Amniotic stem cell (primary cell): ENCODE measurements at regions not wholly inside any gene's neighbourhood (a gene's known extent, or its start where the extent isn't known, plus 50 kb on each side); places are given as distances from the start of the nearest gene placed in this dataset.
"Not testable (repeated sequence)": the region's sequence is repeated elsewhere in the genome, so short reads cannot be mapped to it uniquely, and the experiment has no call there.

Source experiments
- DNase-seq: peaks from one replicate; lab custom pipeline; 2025; lab: John Stamatoyannopoulos, UW

DNA sequence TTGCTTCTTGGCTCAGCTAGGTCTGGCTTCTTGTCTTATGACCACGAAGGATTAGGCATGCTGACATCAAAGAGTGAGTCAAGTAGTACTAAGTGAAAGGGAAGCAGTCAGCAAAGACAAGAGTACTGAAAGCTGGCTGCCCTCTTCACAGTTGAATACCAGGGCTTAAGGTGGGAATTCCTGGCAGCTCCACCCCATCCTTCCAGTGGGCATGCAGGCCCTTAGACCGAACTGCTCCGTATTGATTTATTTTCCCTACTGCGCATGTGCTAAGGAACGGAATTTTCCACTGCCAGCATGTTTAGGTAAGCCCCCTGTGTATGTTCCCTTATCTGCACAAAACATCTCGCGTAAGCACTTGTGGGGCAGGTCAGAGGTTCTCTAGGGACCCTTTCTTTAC is 2320.1 kb downstream of the ARAP2 start:
- peak; percentile 24 for DNase-seq

DNA sequence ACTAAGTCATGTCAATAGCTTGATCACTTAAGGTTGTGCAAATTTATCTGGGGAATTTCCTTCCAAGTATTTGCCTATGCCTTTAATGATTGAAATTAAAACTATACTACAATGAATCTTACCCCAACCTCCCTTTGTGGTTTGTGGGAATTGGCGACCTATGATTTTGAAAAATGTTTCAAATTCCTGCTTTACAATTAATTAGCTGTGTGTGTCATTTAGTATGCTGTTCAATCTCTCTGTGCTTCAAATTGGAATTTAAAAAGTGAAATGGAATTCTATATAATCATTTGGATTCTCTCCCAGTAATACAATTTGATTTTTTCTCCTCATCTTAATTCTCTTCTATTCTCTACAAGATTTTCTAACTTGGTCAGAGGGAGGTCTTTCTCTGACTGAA is 2319.5 kb downstream of the ARAP2 start:
- no peak for DNase-seq

DNA sequence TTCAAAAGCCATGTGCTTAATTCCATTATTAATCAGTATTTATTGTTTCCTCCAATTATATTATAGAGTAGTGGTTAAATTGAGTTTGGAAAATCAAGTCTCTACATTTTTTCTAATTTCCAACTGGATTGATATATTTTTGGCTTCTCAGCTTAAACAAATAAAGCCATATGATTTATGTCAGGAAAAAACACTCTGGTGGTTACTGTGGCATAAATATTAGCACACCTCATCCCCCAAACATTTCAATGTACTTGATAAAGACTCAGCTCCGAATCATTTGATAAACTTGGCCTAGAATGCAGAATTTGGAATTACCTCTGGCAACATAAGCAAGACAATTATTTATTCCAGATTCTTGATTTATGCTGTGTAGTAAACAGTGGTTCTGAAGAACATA is 2313.8 kb downstream of the ARAP2 start:
- DNase-seq = no peak

DNA sequence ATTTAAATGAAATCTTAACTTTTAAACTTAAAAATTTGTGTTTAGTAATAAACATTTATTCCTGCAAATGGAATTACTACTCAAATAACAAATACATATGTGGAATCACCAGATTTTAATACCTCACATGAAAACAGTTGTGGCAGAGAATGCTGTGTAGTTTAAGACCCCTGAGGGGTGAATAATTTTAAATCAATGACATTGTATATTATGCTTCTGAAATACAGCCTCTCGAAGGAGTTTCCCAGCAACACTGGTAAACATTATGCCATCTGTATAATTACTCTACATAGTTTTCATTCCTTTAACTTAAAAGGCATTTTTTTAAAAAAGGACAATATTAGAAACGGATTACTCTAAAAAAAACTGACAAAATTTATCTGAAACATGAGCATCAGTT is 2313.3 kb downstream of the ARAP2 start:
- DNase-seq = no peak

DNA sequence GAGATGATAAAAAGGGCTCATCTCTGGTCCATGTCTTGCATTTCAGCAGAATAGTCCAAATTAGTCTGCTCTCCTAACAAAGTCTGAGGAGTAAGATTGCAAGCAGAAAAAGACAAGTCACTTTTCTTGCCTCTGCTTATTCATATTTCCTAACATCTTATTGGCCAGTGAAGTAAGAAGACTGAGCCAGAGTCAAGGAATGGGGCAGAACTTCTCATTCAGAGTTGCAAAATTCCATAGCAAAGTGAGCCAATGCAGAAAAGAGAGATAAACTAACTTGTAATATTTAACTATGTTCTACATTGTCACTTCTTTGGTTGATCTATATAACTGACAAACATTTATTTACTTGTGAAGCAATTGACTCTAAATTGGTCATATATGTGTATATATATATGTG is 2304.0 kb downstream of the ARAP2 start:
- no peak for DNase-seq

DNA sequence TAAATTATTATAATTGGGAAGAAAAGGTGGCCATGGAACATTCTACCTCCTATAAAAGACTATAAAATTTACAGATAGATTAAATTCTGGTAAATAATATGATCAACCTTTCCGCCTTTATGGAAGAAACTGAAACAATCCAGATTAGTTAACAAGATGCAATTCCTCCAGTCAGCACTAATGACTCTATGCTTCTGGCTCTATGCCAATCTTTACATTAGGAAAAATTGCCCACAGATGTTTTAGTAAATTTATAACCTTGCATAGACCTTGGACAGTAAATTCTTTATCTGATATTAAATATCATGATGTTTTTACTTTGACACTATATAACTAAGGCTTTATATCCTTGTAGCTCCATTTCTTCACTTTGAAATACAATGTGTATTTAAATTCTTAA is 2302.5 kb downstream of the ARAP2 start:
- DNase-seq = no peak

DNA sequence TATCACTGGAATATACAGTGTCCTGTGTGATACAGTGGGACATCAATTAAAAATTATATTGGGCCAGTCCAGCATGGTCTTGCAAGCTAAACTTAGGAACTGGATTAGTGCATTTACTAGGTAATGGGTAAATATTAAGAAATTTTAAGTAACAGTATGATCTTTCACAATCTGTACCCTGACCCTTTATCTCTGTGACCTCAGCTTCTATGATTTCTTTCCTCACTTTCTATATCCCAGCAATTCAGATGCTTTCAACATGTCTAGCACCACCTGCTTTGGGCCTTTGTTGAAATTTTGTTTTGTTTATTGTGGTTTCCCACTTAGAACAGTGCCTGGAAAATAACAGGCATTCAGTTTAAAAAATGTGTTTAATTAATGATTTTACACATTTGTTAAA is 2295.4 kb downstream of the ARAP2 start:
- DNase-seq = no peak

DNA sequence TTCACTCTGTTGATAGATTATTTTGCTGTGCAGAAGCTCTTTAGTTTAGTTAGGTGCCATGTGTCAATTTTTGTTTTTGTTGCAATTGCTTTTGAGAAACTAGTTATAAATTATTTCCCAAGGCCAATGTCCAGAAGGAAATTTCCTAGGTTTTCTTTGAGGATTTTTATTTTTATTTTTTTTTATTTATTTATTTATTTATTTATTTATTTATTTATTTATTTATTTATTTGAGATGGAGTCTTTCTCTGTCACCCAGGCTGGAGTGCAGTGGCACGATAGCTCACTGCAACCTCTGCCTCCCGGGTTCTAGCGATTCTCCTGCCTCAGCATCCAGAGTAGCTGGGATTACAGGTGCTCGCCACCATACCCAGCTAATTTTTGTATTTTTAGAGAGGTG is 2290.5 kb downstream of the ARAP2 start:
- not testable (repeated sequence) for DNase-seq

DNA sequence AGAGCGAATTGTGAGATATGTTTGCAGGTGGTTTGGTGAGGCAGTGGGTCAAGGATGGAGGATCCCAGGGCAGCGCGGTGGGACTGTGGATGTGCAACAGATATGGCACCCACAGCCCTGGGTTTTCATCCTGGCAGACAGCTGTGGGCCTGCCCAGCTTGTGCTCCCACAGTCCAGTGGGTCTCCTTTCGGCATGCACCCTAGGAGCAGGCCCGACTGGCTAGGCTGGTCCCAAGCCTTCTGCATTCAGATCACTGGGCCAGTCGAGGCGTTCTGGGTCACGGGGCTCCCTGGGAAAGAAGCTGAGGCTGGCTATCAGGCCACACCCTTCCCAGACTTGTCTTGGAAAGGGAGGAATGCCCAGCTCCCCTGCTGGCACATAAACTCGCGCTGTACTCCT is 2289.6 kb downstream of the ARAP2 start:
- no peak for DNase-seq

DNA sequence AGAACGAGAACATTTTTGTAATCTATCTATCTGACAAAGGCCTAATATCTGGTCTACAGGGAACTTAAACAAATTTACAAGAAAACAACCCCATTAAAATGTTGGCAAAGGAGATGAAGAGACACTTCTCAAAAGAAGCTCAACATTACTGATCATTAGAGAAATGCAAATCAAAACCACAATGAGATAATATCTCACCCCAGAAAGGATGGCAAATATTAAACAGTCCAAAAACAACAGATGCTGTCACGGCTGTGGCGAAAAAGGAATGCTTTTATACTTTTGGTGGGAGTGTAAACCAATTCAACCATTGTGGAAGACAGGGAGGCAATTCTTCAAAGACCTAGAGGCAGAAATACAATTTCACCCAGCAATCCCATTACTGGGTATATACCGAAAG is 2284.8 kb downstream of the ARAP2 start:
- DNase-seq = no peak

DNA sequence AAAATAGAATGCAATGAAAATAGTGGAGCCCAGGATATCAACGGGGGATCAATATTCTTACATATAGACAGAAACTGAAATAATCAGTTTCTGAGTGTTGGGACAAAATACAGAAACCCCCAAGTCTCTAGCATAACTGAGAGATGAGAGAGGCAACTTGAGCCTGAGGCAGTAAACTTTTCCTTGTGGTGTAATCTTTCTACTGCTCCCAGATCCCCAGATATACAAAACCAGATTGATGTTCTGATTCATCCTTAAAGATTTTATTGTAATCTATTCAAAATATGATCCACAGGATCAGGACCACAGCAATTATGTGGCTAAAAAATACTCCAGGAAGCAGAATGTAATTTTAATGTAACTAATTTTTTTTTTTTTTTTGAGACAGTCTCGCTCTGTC is 2282.6 kb downstream of the ARAP2 start:
- DNase-seq = peak; percentile 35

DNA sequence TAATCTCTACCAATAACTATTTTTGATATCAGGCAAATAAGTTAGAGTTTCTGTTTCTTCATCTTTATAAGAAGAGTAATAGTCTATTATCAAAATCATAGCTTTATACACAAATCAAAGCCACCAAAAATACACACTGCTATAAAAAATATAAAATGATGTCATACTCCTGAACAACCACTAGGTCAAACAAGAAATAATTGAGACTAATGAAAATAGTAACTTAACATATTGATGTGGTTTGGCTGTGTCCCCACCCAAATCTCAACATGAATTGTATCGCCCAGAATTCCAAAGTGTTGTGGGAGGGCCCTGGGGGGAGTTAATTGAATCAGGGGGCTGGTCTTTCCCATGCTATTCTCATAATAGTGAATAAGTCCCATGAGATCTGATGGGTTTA is 2277.5 kb downstream of the ARAP2 start:
- no peak for DNase-seq

DNA sequence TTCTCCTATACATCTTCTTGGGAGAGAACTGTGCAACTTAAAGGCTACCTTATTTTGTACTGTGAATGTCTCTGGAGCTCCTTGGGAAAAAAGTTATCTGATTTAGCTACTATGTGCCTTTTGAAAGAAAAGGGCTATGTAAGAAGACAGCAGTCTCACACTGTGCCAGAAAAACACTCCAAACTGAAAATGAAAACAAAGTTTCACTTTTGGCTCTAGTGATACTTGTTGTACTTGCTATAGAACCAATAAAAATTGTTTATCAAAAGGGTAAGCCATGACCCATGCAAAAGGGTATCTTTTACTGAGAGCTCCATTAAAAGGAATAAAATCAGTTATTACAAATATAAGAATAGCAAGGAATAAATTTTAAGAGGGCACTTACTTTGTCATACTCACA is 2270.0 kb downstream of the ARAP2 start:
- no peak for DNase-seq

DNA sequence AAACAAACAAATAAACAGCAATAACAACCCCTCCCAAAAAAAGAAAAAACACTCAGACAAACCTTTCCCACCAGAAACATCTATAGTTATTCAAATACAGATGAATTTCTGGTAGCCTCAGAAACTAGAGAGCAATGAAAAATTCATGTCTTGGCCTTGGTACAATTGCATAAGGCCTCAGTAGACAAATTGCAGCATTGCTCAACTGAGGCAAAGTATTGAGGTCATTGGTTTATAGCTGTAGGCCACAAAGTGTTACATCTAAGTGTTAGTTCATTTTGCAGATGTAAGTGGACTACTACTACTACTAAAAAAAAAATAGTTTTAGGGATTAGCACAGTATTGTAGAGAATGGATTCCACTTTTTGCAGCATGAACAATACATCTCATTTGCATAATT is 2268.3 kb downstream of the ARAP2 start:
- DNase-seq = no peak

DNA sequence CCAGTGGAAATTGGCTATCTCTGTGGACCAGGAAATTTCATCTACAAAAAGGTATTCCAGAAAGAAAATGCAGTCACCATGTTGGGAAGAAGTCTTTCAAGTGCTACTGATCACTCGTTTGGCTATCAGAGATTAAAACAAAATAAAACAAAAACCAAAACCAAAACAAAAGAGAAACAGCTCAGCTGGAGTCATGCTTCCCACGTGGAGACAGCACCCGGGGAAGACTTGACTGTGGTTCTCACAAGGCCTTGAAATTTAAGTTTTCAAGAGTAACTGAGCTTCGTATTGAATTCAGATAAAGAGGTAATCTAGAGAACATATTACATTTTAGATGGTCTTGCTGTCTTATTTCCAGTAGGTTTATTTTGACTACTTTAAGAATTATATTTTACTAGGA is 2264.5 kb downstream of the ARAP2 start:
- not testable (repeated sequence) for DNase-seq

DNA sequence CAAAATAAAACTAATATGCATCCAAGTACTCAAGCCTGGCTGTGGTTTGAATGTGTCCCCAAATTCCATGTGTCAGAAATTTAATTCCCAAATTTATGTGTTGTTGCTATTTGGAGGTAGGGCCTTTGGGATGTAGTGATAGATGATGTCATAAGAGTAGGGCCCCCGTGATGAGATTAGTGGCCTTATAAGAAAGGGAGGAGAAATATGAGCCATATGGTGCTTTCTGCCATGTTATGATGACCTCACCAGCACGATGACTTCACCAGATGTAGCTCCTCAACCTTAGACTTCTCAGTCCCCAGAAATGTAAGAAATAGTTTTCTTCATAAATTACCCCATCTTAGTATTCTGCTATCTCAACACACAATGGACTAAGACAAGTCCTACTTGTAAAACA is 2264.0 kb downstream of the ARAP2 start:
- no peak for DNase-seq

DNA sequence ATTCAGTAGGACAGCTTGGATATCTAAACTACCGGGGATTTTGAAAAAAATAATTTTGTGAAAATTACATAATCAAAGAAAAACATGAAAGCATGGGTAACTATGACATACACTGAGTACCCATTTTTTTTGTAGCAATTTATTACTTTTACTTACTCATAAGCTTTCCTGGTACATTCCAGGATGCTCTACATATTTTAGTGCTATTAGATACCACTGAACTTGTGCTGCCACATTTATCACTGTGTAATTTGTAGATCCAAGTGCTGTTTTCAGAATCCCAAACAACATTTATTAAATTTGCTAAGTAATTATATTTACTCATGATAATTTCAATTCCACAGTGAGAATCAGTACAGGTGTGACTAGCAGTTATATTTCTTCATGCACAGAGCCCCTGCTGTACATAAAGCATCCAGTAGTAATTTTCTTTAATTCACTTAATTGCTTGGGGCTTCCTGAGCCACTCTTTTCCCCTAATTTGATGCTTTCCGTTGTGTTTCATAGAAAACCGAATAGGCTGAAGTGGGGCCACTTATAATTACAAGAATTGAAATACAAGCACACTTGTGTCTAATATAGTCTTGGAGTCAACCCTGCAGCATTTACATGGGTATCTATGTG is 2254.4 kb downstream of the ARAP2 start:
- DNase-seq = no peak

DNA sequence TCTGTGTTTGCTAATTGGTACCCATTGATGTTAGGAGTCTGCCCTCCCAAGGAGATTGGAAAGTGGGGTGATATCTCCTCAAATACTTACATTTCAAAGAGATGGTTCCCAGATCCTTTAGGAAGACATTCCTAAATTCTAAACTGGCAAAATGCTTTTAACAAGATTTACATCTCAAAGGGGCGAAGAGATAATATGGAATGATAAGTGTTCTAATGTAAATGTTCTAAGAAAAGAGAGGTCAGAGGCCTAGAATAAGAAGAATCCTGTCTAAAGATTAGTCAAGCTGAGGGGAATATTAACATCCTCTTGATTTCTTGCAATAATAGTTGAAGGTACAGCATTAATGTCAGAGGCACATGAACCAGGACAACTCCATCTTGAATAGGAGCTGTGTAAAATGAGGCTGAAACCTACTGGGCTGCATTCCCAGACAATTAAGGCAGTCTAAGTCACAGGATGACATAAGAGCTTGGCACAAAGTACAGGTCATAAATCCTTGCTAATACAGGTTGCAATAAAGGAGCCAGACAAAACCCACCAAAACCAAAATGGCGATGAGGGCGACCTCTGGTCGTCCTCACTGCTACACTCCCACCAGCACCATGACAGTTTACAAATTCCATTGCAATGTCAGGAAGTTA is 2248.1 kb downstream of the ARAP2 start:
- no peak for DNase-seq

DNA sequence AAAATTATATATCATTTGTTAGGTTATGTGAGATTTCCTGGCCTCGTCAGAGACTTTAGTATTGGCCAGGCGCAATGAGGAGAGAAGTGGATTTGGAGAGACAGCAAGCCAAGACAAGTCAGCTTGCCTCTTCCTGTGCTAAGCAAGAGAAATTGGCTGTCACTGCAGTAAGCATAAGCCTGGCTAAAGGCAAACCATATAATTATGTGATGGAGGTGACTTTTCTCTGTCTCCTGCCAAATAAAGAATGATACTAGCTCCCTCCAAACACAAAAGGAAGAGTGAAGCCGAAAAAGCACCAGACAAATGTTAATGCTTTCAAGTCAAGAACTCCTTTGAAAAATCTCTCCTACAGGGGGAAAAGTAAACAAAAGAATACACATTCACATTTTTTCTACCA is 2246.0 kb downstream of the ARAP2 start:
- DNase-seq = no peak

DNA sequence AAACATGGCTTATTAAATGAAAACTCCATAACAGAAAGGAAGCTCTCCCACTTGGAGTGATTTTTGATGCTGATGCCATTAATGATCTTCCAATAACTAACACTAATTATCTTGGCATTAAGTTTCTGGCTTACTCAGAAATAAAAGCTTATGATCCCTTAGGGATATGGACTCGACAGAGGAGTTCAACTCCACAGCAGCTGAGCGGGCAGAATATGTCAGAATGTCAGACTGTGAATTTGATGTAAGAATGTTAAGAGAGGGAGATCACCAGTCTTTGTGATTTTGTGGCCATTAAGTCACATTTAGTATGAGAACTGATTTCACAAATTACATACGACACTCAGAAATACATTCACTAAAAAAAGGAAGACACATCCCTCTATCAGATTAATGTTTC is 2244.0 kb downstream of the ARAP2 start:
- no peak for DNase-seq

DNA sequence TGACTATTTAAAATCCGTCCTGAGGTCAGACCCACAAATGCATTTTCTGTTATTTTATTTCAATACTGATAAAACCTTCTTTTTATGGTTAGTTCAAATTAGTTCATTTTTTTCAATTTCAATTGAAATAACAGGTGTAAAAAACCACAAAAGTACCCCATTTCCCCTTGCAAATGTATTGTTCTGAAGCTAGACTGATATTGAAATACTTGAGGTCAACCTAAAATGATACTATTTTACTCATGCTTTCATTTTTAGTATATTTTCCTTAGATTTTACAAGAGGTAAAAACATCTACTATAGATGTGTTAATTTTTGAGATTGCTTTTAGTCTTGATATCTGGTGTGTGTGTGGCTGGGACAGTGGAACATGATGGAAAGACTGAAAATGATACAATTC is 2237.8 kb downstream of the ARAP2 start:
- not testable (repeated sequence) for DNase-seq

DNA sequence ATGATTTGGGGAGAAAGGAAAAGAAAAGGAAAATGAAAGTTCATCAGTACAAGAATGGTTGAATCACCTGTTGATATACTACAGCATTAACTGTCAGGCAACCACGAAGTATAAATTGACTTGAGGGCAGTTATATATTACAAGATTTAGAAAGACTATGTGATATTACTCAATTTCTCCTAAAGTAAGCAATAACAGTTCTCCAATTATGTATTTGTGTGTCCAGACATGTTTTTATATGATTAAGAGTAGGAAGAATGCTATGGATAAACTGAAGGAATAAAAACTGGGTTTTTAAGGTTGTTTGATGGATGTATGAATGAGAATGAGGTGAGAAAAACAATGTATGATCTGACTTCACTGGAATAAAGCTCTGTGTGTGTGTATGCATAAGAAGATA is 2234.4 kb downstream of the ARAP2 start:
- no peak for DNase-seq

DNA sequence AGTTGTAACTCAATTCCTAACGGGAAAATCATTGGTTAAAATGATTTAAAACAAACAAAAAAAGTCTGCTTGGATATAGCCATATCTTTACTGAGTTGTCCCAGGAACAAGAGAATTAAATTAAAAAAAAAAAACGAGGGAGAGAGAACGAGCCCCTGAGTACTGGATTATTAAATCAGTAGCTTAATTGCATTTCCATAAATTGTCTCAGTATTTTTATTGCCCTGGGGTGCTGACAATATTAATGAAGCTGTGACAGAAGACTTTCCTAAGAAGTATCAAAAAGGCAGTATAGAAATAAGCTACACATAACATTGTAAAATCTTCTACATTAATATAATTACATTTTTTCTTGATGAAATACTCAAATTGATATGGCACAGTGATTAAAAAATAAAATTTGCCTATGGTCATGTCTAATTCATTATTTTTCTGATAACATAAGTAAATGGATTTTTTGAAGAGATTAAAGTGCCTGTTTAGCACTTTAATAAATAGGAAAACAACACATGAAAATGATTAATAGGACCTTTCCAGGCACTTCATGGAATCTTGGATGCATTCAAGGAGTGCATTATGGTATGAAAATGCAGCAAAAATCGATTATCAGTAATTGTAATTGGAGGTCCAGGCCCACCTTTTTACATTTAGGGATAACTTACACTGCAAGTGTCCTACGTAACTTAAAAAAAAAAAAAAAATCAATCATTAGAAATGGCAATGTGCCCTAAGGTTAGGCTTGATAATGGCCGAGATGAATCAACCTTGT is 2233.4 kb downstream of the ARAP2 start:
- no peak for DNase-seq

DNA sequence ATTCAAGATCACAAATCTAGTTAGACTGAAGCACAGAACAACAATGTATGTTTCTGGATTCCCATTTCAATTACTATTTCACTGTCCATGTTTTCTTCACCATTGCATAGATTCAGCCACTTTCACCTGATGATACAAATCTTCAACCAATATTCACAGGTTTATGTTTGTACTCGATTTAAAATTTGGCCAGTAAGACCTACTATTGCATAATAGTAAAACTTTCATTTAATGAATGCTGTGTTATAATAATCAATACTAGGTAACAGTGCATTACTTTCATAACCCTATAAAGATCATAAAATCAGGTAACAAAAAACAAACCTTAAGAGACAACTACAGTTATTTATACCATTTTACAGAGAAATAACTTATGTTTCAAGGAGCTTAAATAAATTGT is 2209.1 kb downstream of the ARAP2 start:
- DNase-seq = no peak
